Neuronal stem cell (in vitro differentiated cells): ENCODE measurements at regions not wholly inside any gene's neighbourhood (a gene's known extent, or its start where the extent isn't known, plus 50 kb on each side); places are given as distances from the start of the nearest gene placed in this dataset.

Source experiments
- DNase-seq: peaks from one replicate; pipeline ENCODE4 v3.0.0-alpha.2; 2013; ENCODE audit warnings: low spot score
- H2AFZ ChIP-seq: one replicate; pipeline ENCODE4 v1.6.1; 2013; ENCODE audit warnings: mild to moderate bottlenecking, low read length, inconsistent platforms
- H2AK5ac ChIP-seq: 2 replicates; pipeline ENCODE4 v1.6.1; 2013; ENCODE audit warnings: low read depth, mild to moderate bottlenecking, inconsistent platforms, low read length, moderate library complexity, mixed read lengths
- H2BK120ac ChIP-seq: 2 replicates; pipeline ENCODE4 v1.6.1; 2013; ENCODE audit warnings: low read depth, mild to moderate bottlenecking, inconsistent platforms, low read length, moderate library complexity, mixed read lengths
- H2BK12ac ChIP-seq: one replicate; pipeline ENCODE4 v1.6.1; 2013; ENCODE audit warnings: low read length, inconsistent platforms
- H2BK15ac ChIP-seq: 2 replicates; pipeline ENCODE4 v1.6.1; 2013; ENCODE audit warnings: mild to moderate bottlenecking, low read length, inconsistent platforms, mixed read lengths
- H2BK5ac ChIP-seq: one replicate; pipeline ENCODE4 v1.6.1; 2013; ENCODE audit warnings: inconsistent platforms, mild to moderate bottlenecking, low read length, moderate library complexity
- H3K14ac ChIP-seq: one replicate; pipeline ENCODE4 v1.6.1; 2013; ENCODE audit warnings: low read length, inconsistent platforms
- H3K18ac ChIP-seq: 2 replicates; pipeline ENCODE4 v1.6.1; 2013; ENCODE audit warnings: low read length, inconsistent platforms
- H3K23ac ChIP-seq: 2 replicates; pipeline ENCODE4 v1.6.1; 2013; ENCODE audit warnings: low read depth, mild to moderate bottlenecking, mixed read lengths, low read length, inconsistent platforms; ENCODE audit not compliant: poor library complexity
- H3K27ac ChIP-seq: replicated peaks from 3 replicates; pipeline ENCODE4 v1.5.1; 2013; ENCODE audit warnings: low read length, inconsistent platforms
- H3K27me3 ChIP-seq, 3 experiments: 2 replicates each; pipeline ENCODE4 v1.6.1; 2013; ENCODE audit warnings: low read length in 3 of 3, mild to moderate bottlenecking in 2 of 3, inconsistent platforms in 1 of 3, low read depth in 1 of 3, mixed read lengths in 1 of 3, moderate library complexity in 1 of 3; ENCODE audit not compliant: control insufficient read depth in 3 of 3, insufficient read depth in 3 of 3
- H3K36me3 ChIP-seq, 2 donors: replicated peaks in 1 of 2; 2 replicates each; pipeline ENCODE4 v1.6.1; 2013; ENCODE audit warnings: low read length in 2 of 2; ENCODE audit not compliant: control insufficient read depth in 2 of 2, insufficient read depth in 2 of 2
- H3K4ac ChIP-seq: 2 replicates; pipeline ENCODE4 v1.6.1; 2013; ENCODE audit warnings: inconsistent platforms, mild to moderate bottlenecking, low read length, moderate library complexity
- H3K4me1 ChIP-seq, 2 donors: 1 replicate in 1 of 2; 2 replicates in 1 of 2; pipeline ENCODE4 v1.6.1; 2013; ENCODE audit warnings: low read length in 2 of 2, low read depth in 1 of 2; ENCODE audit not compliant: control insufficient read depth in 2 of 2, insufficient read depth in 1 of 2
- H3K4me2 ChIP-seq: one replicate; pipeline ENCODE4 v1.6.1; 2013; ENCODE audit warnings: mild to moderate bottlenecking, low read length, inconsistent platforms; ENCODE audit not compliant: insufficient read depth, poor library complexity, severe bottlenecking
- H3K4me3 ChIP-seq, 2 donors: 2 replicates each; pipeline ENCODE4 v1.5.1; 2013; ENCODE audit warnings: low read length in 2 of 2, mild to moderate bottlenecking in 2 of 2, inconsistent platforms in 1 of 2, moderate library complexity in 1 of 2
- H3K79me1 ChIP-seq: one replicate; pipeline ENCODE4 v1.6.1; 2013; ENCODE audit warnings: low read depth, mild to moderate bottlenecking, inconsistent platforms, low read length, moderate library complexity
- H3K9ac ChIP-seq: one replicate; pipeline ENCODE4 v1.6.1; 2013; ENCODE audit warnings: mild to moderate bottlenecking, low read depth, low read length, inconsistent platforms; ENCODE audit not compliant: poor library complexity
- H3K9me3 ChIP-seq, 2 donors: replicated peaks in 1 of 2; 2 replicates each; pipeline versions ENCODE3 to v1.6.1; 2013; ENCODE audit warnings: low read length in 2 of 2, mild to moderate bottlenecking in 2 of 2, inconsistent platforms in 1 of 2, low read depth in 1 of 2, mixed read lengths in 1 of 2, moderate library complexity in 1 of 2; ENCODE audit not compliant: control insufficient read depth in 2 of 2, insufficient read depth in 1 of 2
- H4K8ac ChIP-seq: one replicate; pipeline ENCODE4 v1.6.1; 2013; ENCODE audit warnings: low read depth, mild to moderate bottlenecking, inconsistent platforms, low read length, moderate library complexity
- H4K91ac ChIP-seq: one replicate; pipeline ENCODE4 v1.6.1; 2013; ENCODE audit warnings: low read length, low read depth, mild to moderate bottlenecking, inconsistent platforms; ENCODE audit not compliant: poor library complexity
- WGBS, 2 donors: extraction: QIAGEN DNeasy Blood & Tissue Kit; methylation state at CpG; one replicate each; pipeline ENCODE4 v1.1.7; 2013; ENCODE audit warnings: missing lambda C conversion rate in 2 of 2, mixed read lengths in 1 of 2; ENCODE audit not compliant: insufficient read length in 2 of 2, insufficient replicate concordance in 1 of 2; ENCODE audit errors: extremely low coverage in 2 of 2; 5-methylcytosine and 5-hydroxymethylcytosine counted together

DNA sequence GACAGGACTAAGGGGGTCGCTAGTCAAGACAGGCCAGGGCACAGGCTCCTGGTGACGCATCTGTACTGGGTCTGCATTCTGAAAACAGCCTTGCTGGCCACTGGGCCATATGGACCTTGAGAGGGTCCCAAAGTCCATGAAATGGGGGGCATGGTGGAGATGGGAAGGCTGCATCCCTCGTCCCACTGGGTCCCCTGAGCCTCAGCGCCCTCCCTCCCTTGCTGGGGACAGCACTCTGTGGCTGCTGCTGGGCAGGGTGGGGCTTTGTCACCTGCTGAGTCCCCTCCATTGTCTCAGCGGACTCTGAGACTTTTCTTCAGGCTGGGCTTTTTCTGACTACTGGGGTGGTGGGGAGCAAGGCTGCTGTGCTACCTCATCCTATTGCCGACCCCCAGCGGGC lies 205.2 kb downstream of the RHOU start:
- Histone ChIP-seq H2BK15ac (no peak overlapping the region), H4K91ac (no peak overlapping the region), H2BK12ac (peak overlapping the region; percentile 3), H3K4me2 (no peak overlapping the region), H2AK5ac (no peak overlapping the region), H3K9me3 (peaks cover 0 to 2% of the 10 kb centered on the region in 2 donors), H3K4me3 (no peak overlapping the region), H3K79me1 (no peaks in the 10 kb centered on the region), H2BK5ac (no peak overlapping the region), H2AFZ (no peak overlapping the region), H3K4me1 (peaks cover 5 to 16% of the 10 kb centered on the region in 2 donors), H3K18ac (no peak overlapping the region), H3K14ac (no peak overlapping the region), H4K8ac (no peak overlapping the region), H3K9ac (no peak overlapping the region), H3K4ac (no peak overlapping the region), H3K27me3 (no peaks in the 10 kb centered on the region), H3K36me3 (no peaks in the 10 kb centered on the region), H2BK120ac (no peak overlapping the region), H3K23ac (no peak overlapping the region), H3K27ac (no peak overlapping the region)
- no CpG with 5 or more reads among the region's 7 CpGs for WGBS, 2 donors
- no peak for DNase-seq

DNA sequence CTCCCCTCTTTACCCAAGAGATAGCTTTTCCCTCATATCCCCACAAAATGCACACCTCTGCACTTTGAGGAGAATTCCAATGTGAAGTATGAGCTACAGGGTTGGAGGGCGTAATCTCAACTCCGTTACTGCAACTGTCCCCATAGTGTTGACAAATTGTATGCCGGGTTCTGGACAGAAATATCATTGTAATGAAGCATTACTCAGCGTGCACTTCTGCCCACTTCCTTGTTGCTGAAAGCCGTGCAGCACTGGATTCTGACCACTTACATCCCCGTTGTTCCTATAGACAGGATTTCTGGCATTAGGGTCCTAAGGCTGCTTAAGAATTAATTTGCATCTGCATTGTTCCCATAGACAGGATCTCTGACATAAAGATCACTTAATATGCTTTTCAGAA lies 205.6 kb downstream of the RHOU start:
- Histone ChIP-seq H3K23ac (no peak overlapping the region), H3K14ac (no peak overlapping the region), H3K27me3 (no peaks in the 10 kb centered on the region), H3K79me1 (no peaks in the 10 kb centered on the region), H2AK5ac (no peak overlapping the region), H3K9me3 (peaks cover 0 to 2% of the 10 kb centered on the region in 2 donors), H2BK5ac (no peak overlapping the region), H3K36me3 (no peaks in the 10 kb centered on the region), H3K18ac (no peak overlapping the region), H3K27ac (no peak overlapping the region), H3K4me1 (peaks cover 5 to 19% of the 10 kb centered on the region in 2 donors), H3K4me2 (no peak overlapping the region), H2BK120ac (no peak overlapping the region), H2AFZ (no peak overlapping the region), H2BK12ac (no peak overlapping the region), H2BK15ac (no peak overlapping the region), H4K91ac (no peak overlapping the region), H3K4me3 (no peak overlapping the region), H3K4ac (no peak overlapping the region), H3K9ac (no peak overlapping the region), H4K8ac (no peak overlapping the region)
- no CpG with 5 or more reads among the region's 6 CpGs for WGBS, 2 donors
- DNase-seq = no peak

DNA sequence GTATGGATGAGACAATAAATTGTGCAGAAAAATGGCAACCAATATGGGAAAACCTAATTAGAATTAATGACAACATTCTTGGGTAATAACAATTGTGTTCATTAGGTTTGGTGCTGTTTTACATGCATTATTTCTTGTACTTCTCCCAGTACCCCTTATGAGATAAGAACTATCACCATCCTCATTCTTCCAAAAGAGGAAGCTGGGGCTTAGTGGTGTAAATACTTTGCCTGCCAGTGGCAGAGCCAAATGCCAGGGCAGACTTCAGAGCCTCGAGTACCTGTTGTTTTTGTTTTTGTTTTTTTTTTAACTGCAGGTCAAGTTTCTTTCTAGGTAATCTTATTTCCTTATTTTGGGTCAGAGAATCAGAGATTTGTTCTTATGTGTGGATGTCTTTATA lies 206.4 kb downstream of the RHOU start:
- no peaks in the 10 kb centered on the region for H3K27me3 ChIP-seq
- H3K4me2 ChIP-seq = no peak overlapping the region
- no peaks in the 10 kb centered on the region for H3K36me3 ChIP-seq
- no peak for DNase-seq
- H3K9me3 ChIP-seq = peaks cover 0 to 2% of the 10 kb centered on the region in 2 donors
- H3K9ac ChIP-seq = no peak overlapping the region
- no peak overlapping the region for H4K8ac ChIP-seq
- H2BK12ac ChIP-seq = no peak overlapping the region
- no peak overlapping the region for H2BK5ac ChIP-seq
- H2AFZ ChIP-seq = no peak overlapping the region
- no peak overlapping the region for H2BK15ac ChIP-seq
- no peak overlapping the region for H2AK5ac ChIP-seq
- H3K27ac ChIP-seq = no peak overlapping the region
- H3K4ac ChIP-seq = no peak overlapping the region
- no peak overlapping the region for H2BK120ac ChIP-seq
- H3K79me1 ChIP-seq = no peaks in the 10 kb centered on the region
- H3K14ac ChIP-seq = no peak overlapping the region
- no peak overlapping the region for H4K91ac ChIP-seq
- no CpG with 5 or more reads among the region's 1 CpG for WGBS, 2 donors
- H3K18ac ChIP-seq = no peak overlapping the region
- H3K23ac ChIP-seq = no peak overlapping the region
- no peak overlapping the region for H3K4me3 ChIP-seq
- peaks cover 5 to 19% of the 10 kb centered on the region in 2 donors for H3K4me1 ChIP-seq

DNA sequence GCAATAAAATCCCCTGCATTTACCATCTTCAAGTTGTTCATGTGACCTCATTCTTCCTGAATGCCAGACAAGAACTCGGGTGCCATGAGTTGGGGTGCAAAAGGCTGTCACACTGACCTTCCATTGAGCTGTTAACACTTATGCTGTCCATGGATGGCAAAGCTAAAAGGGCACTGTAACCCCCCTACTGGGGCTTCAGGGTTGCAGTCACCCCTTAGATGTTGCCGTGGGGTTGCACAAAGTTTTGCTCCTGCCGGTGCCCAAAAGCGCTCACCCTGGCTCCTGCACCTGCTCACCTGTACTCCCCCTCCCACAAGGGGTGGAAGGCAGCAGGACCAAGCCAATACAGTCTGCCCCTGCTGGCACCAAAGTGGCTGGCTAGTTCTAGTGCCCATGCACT lies 208.2 kb downstream of the RHOU start:
- Histone ChIP-seq H2BK15ac (no peak overlapping the region), H3K4me1 (peaks cover under 1 to 13% of the 10 kb centered on the region in 2 donors), H3K4ac (no peak overlapping the region), H2AFZ (no peak overlapping the region), H2AK5ac (peak overlapping the region; percentile 8), H3K4me3 (no peak overlapping the region), H3K4me2 (no peak overlapping the region), H2BK5ac (no peak overlapping the region), H2BK12ac (no peak overlapping the region), H3K27me3 (no peaks in the 10 kb centered on the region), H4K8ac (no peak overlapping the region), H3K79me1 (no peaks in the 10 kb centered on the region), H3K27ac (no peak overlapping the region), H3K14ac (no peak overlapping the region), H3K36me3 (no peaks in the 10 kb centered on the region), H3K9me3 (peaks cover 0 to 2% of the 10 kb centered on the region in 2 donors), H4K91ac (no peak overlapping the region), H3K23ac (no peak overlapping the region), H2BK120ac (no peak overlapping the region), H3K18ac (no peak overlapping the region), H3K9ac (no peak overlapping the region)
- no CpG with 5 or more reads among the region's 4 CpGs for WGBS, 2 donors
- no peak for DNase-seq
